Neutrophil (primary cell): ENCODE measurements at regions not wholly inside any gene's neighbourhood (a gene's known extent, or its start where the extent isn't known, plus 50 kb on each side); places are given as distances from the start of the nearest gene placed in this dataset.

Experiments
- H3K27ac ChIP-seq: fragments of 200-600 bp; sonication (generic); 2 replicates; pipeline ENCODE4 v1.5.1; 2016; ENCODE audit warnings: mild to moderate bottlenecking, moderate library complexity
- H3K27me3 ChIP-seq: fragments of 200-600 bp; sonication (generic); 2 replicates; pipeline ENCODE4 v1.6.0; 2016; ENCODE audit warnings: mild to moderate bottlenecking
- H3K36me3 ChIP-seq: fragments of 200-600 bp; sonication (generic); 2 replicates; pipeline ENCODE4 v1.5.1; 2017
- H3K4me1 ChIP-seq, 2 experiments: fragments of 200-600 bp in 1 of 2; sonication (generic) in 1 of 2; 1 replicate in 1 of 2; 2 replicates in 1 of 2; pipeline versions ENCODE4 v1.5.1 to v1.6.1; 2013 to 2016; ENCODE audit warnings: low read depth in 1 of 2, low read length in 1 of 2, mild to moderate bottlenecking in 1 of 2, moderate library complexity in 1 of 2; ENCODE audit not compliant: control insufficient read depth in 1 of 2, insufficient read depth in 1 of 2
- H3K4me3 ChIP-seq, 2 experiments: fragments of 200-600 bp in 1 of 2; sonication (generic) in 1 of 2; 1 replicate in 1 of 2; 2 replicates in 1 of 2; pipeline ENCODE4 v1.5.1; 2013 to 2016; ENCODE audit warnings: low read depth in 1 of 2, low read length in 1 of 2, mild to moderate bottlenecking in 1 of 2, moderate library complexity in 1 of 2
- H3K9me3 ChIP-seq: fragments of 200-600 bp; sonication (generic); 2 replicates; pipeline ENCODE4 v1.5.1; 2016
- CTCF ChIP-seq: fragments of 200-600 bp; sonication (generic); IDR thresholded peaks from 2 replicates; pipeline ENCODE4 v1.5.1; 2016; ENCODE audit warnings: antibody characterized with exemption

- no peak overlapping the region for H3K4me3 ChIP-seq
- no peak overlapping the region for H3K27ac ChIP-seq
- H3K9me3 ChIP-seq: no peaks in the 10 kb centered on the region
- TF ChIP-seq CTCF: no peak
- no peaks in the 10 kb centered on the region for H3K36me3 ChIP-seq
- H3K4me1 ChIP-seq: no peaks in the 10 kb centered on the region
- no peaks in the 10 kb centered on the region for H3K27me3 ChIP-seq
Measured at GRCh38 chr6:50289366-50289765, 239.6 kb upstream of the DEFB112 start.

GRCh38 chr6:50301307-50301706, 251.6 kb upstream of the DEFB112 start:
- Histone ChIP-seq H3K9me3 (no peaks in the 10 kb centered on the region), H3K27ac (no peak overlapping the region)
- no peak for TF ChIP-seq CTCF

GRCh38 chr6:50305660-50306059, 255.9 kb upstream of the DEFB112 start:
- no peak for TF ChIP-seq CTCF
- no peaks in the 10 kb centered on the region for H3K4me1 ChIP-seq
- H3K36me3 ChIP-seq: no peaks in the 10 kb centered on the region
- no peak overlapping the region for H3K4me3 ChIP-seq
- H3K27me3 ChIP-seq: no peaks in the 10 kb centered on the region
- no peak overlapping the region for H3K27ac ChIP-seq
- no peaks in the 10 kb centered on the region for H3K9me3 ChIP-seq

More at GRCh38 chr6:50301307-50301706, 251.6 kb upstream of the DEFB112 start:
- Histone ChIP-seq H3K36me3 (no peaks in the 10 kb centered on the region), H3K27me3 (no peaks in the 10 kb centered on the region), H3K4me3 (no peak overlapping the region), H3K4me1 (no peaks in the 10 kb centered on the region)

GRCh38 chr6:50318536-50318935, 268.8 kb upstream of the DEFB112 start:
- no peaks in the 10 kb centered on the region for H3K36me3 ChIP-seq
- no peaks in the 10 kb centered on the region for H3K4me1 ChIP-seq
- no peak for TF ChIP-seq CTCF
- H3K27me3 ChIP-seq: no peaks in the 10 kb centered on the region
- H3K9me3 ChIP-seq: no peaks in the 10 kb centered on the region
- H3K4me3 ChIP-seq: no peak overlapping the region
- H3K27ac ChIP-seq: no peak overlapping the region

GRCh38 chr6:50330347-50330746, 280.6 kb upstream of the DEFB112 start:
- Histone ChIP-seq H3K36me3 (no peaks in the 10 kb centered on the region), H3K9me3 (no peaks in the 10 kb centered on the region), H3K4me3 (no peak overlapping the region), H3K27ac (no peak overlapping the region), H3K27me3 (no peaks in the 10 kb centered on the region), H3K4me1 (no peaks in the 10 kb centered on the region)
- TF ChIP-seq CTCF: no peak

- H3K36me3 ChIP-seq: no peaks in the 10 kb centered on the region
- H3K4me3 ChIP-seq: no peak overlapping the region
- H3K27ac ChIP-seq: no peak overlapping the region
- no peak for TF ChIP-seq CTCF
- H3K27me3 ChIP-seq: no peaks in the 10 kb centered on the region
- H3K9me3 ChIP-seq: no peaks in the 10 kb centered on the region
- H3K4me1 ChIP-seq: no peaks in the 10 kb centered on the region
Measured at GRCh38 chr6:50330963-50331362, 281.2 kb upstream of the DEFB112 start.
